ENCODE measurements at regions not wholly inside any gene's neighbourhood (a gene's known extent, or its start where the extent isn't known, plus 50 kb on each side); places are given as distances from the start of the nearest gene placed in this dataset.

GRCh38 chr7:54940748-54941147 is 78.1 kb upstream of the EGFR start:
- H3K36me3 ChIP-seq = no peaks in the 10 kb centered on the region
- H3K9me3 ChIP-seq = no peaks in the 10 kb centered on the region
- H3K27ac ChIP-seq = no peak overlapping the region
- WGBS, 5 donors = 70 to 78% (median 73%) methylated on average over 3 of the region's 3 CpGs
- DNase-seq = no peak
- intact Hi-C loops (cut with DNase I; ENCODE audit: low total_unique reads) = no loop called here
- no peaks in the 10 kb centered on the region for H3K4me1 ChIP-seq
- no peaks in the 10 kb centered on the region for H3K27me3 ChIP-seq
- TF ChIP-seq EP300 (IDR thresholded peaks at IDR 0.05) (no peak), POLR2AphosphoS5 (IDR thresholded peaks at IDR 0.05) (no peak)
- TF ChIP-seq, protein P1, sequence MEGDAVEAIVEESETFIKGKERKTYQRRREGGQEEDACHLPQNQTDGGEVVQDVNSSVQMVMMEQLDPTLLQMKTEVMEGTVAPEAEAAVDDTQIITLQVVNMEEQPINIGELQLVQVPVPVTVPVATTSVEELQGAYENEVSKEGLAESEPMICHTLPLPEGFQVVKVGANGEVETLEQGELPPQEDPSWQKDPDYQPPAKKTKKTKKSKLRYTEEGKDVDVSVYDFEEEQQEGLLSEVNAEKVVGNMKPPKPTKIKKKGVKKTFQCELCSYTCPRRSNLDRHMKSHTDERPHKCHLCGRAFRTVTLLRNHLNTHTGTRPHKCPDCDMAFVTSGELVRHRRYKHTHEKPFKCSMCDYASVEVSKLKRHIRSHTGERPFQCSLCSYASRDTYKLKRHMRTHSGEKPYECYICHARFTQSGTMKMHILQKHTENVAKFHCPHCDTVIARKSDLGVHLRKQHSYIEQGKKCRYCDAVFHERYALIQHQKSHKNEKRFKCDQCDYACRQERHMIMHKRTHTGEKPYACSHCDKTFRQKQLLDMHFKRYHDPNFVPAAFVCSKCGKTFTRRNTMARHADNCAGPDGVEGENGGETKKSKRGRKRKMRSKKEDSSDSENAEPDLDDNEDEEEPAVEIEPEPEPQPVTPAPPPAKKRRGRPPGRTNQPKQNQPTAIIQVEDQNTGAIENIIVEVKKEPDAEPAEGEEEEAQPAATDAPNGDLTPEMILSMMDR (IDR thresholded peaks at IDR 0.05) = no peak
- H3K4me3 ChIP-seq = no peak overlapping the region

GRCh38 chr7:54944179-54944578 is 74.6 kb upstream of the EGFR start:
- H3K27me3 ChIP-seq = no peaks in the 10 kb centered on the region
- H3K36me3 ChIP-seq = no peaks in the 10 kb centered on the region
- TF ChIP-seq EP300 (IDR thresholded peaks at IDR 0.05) (no peak), POLR2A (IDR thresholded peaks at IDR 0.05) (no peak), POLR2AphosphoS5 (IDR thresholded peaks at IDR 0.05) (no peak)
- TF ChIP-seq, protein P1 (IDR thresholded peaks at IDR 0.05) = no peak
- no peaks in the 10 kb centered on the region for H3K9me3 ChIP-seq
- no peak overlapping the region for H3K27ac ChIP-seq
- H3K4me1 ChIP-seq = no peaks in the 10 kb centered on the region
- 48 to 67% (median 63%) methylated on average over 3 of the region's 3 CpGs for WGBS, 5 donors
- DNase-seq = peak in 1 of 2 donors; percentile 28
- intact Hi-C loops (cut with DNase I; ENCODE audit: low total_unique reads) = no loop called here
- no peak overlapping the region for H3K4me3 ChIP-seq

DNA sequence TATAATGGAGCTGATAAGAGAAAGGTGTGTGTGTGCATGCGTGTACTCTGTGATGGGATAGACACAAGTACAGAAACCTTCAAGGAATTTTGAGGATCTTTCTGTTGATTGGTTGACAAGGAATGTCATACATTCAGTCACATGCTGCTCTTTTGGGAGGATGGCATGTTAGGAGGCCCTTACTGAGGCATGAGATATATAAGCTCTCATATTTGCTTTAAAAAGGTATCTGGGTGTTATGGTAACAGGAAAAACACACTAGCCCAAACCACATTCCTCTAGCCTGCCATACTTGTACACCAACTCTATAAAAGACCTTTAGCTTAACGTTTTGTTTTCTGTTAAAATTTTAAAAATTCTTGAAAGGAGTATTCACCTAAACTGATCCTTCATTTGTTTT is 72.5 kb upstream of the EGFR start:
- Histone ChIP-seq H3K4me1 (no peaks in the 10 kb centered on the region), H3K4me3 (no peak overlapping the region), H3K9me3 (no peaks in the 10 kb centered on the region), H3K36me3 (no peaks in the 10 kb centered on the region), H3K27ac (no peak overlapping the region), H3K27me3 (no peaks in the 10 kb centered on the region)
- no peak for DNase-seq
- intact Hi-C loops (cut with DNase I; ENCODE audit: low total_unique reads) = no loop called here
- 68 to 85% (median 84%) methylated on average over 2 of the region's 2 CpGs for WGBS, 5 donors
- TF ChIP-seq EP300 (IDR thresholded peaks at IDR 0.05) (no peak), POLR2A (IDR thresholded peaks at IDR 0.05) (no peak), POLR2AphosphoS5 (IDR thresholded peaks at IDR 0.05) (no peak)
- TF ChIP-seq, protein P1 (IDR thresholded peaks at IDR 0.05) = no peak

DNA sequence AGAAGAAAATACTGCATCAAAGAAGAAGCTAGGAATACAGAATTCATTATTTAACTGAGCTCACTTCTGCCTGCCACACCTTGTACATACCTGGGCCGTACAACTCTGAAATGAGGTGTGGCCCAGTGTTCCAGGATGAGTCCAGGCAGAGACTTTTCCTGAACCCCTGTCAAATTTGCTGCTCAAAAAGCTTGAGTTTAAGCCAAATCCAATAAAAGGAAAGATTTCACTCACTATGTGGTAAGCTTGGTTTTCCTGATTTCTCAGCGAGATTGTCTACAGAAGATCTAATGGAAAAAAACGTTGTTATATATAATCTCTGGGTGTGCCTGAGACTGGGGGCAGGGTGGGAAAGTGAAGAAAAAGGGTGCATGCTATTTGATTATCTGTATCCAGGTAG is 72.1 kb upstream of the EGFR start:
- intact Hi-C loops (cut with DNase I; ENCODE audit: low total_unique reads) = no loop called here
- Histone ChIP-seq H3K4me1 (no peaks in the 10 kb centered on the region), H3K36me3 (no peaks in the 10 kb centered on the region), H3K27ac (no peak overlapping the region), H3K27me3 (no peaks in the 10 kb centered on the region), H3K4me3 (no peak overlapping the region), H3K9me3 (no peaks in the 10 kb centered on the region)
- 30 to 48% (median 38%) methylated on average over 3 of the region's 3 CpGs for WGBS, 5 donors
- DNase-seq = peak in 1 of 2 donors; percentile 29
- TF ChIP-seq EP300 (IDR thresholded peaks at IDR 0.05) (no peak), POLR2A (IDR thresholded peaks at IDR 0.05) (no peak), POLR2AphosphoS5 (IDR thresholded peaks at IDR 0.05) (no peak)
- TF ChIP-seq, protein P1 (IDR thresholded peaks at IDR 0.05) = no peak
